ENCODE measurements at regions not wholly inside any gene's neighbourhood (a gene's known extent, or its start where the extent isn't known, plus 50 kb on each side); places are given as distances from the start of the nearest gene placed in this dataset.

GRCh38 chr3:95442766-95443165 is 1371.6 kb upstream of the EPHA6 start:
- BruUV-seq (replicated peaks): no TSS peak
- Mint-ChIP-seq H3K4me3 (ENCODE audit: unreplicated experiment) (no peak overlapping the region), H3K27ac (ENCODE audit: unreplicated experiment) (no peak overlapping the region), H3K4me1 (ENCODE audit: low read depth, unreplicated experiment) (no peaks in the 10 kb centered on the region), H3K36me3 (ENCODE audit: insufficient read depth, unreplicated experiment) (no peaks in the 10 kb centered on the region), H3K27me3 (ENCODE audit: insufficient read depth, unreplicated experiment) (peaks cover 2% of the 10 kb centered on the region), H3K9me3 (ENCODE audit: unreplicated experiment) (no peaks in the 10 kb centered on the region)
- no peak for TF ChIP-seq CTCF (IDR thresholded peaks at IDR 0.05; ENCODE audit: insufficient read depth in 1 of 2, low read depth in 1 of 2, low read length in 1 of 2, severe bottlenecking in 1 of 2, unreplicated experiment in 1 of 2)
- ChIA-PET CTCF (no interaction called here), POLR2A (no interaction called here)
- H3K4me1 ChIP-seq: no peaks in the 10 kb centered on the region
- no peaks in the 10 kb centered on the region for H3K9me3 ChIP-seq
- DNase-seq: no peak
- H3K36me3 ChIP-seq (ENCODE audit: control insufficient read depth, insufficient read depth, low read length): no peaks in the 10 kb centered on the region
- no peaks in the 10 kb centered on the region for H3K27me3 ChIP-seq (replicated peaks; ENCODE audit: control insufficient read depth, insufficient read depth, low read length)
- no peak overlapping the region for H3K4me3 ChIP-seq (ENCODE audit: low read depth, low read length)
- intact Hi-C loops (cut with micrococcal nuclease; ENCODE audit: unreplicated experiment): no loop called here

- no peak for TF ChIP-seq CTCF (IDR thresholded peaks at IDR 0.05; ENCODE audit: insufficient read depth in 1 of 2, low read depth in 1 of 2, low read length in 1 of 2, severe bottlenecking in 1 of 2, unreplicated experiment in 1 of 2)
- ChIA-PET CTCF (no interaction called here), POLR2A (no interaction called here)
- DNase-seq: no peak
- no peaks in the 10 kb centered on the region for H3K4me1 ChIP-seq
- Mint-ChIP-seq H3K9me3 (ENCODE audit: unreplicated experiment) (no peaks in the 10 kb centered on the region), H3K27ac (ENCODE audit: unreplicated experiment) (no peak overlapping the region), H3K27me3 (ENCODE audit: insufficient read depth, unreplicated experiment) (no peaks in the 10 kb centered on the region), H3K36me3 (ENCODE audit: insufficient read depth, unreplicated experiment) (no peaks in the 10 kb centered on the region), H3K4me3 (ENCODE audit: unreplicated experiment) (no peak overlapping the region), H3K4me1 (ENCODE audit: low read depth, unreplicated experiment) (no peaks in the 10 kb centered on the region)
- BruUV-seq (replicated peaks): no TSS peak
- H3K27me3 ChIP-seq (replicated peaks; ENCODE audit: control insufficient read depth, insufficient read depth, low read length): no peaks in the 10 kb centered on the region
- no peaks in the 10 kb centered on the region for H3K9me3 ChIP-seq
- intact Hi-C loops (cut with micrococcal nuclease; ENCODE audit: unreplicated experiment): no loop called here
- H3K36me3 ChIP-seq (ENCODE audit: control insufficient read depth, insufficient read depth, low read length): no peaks in the 10 kb centered on the region
- H3K4me3 ChIP-seq (ENCODE audit: low read depth, low read length): no peak overlapping the region
These were observed 1364.6 kb upstream of the EPHA6 start for GRCh38 chr3:95449841-95450240.

GRCh38 chr3:95453242-95453641 is 1361.2 kb upstream of the EPHA6 start:
- no peaks in the 10 kb centered on the region for H3K27me3 ChIP-seq (replicated peaks; ENCODE audit: control insufficient read depth, insufficient read depth, low read length)
- DNase-seq: no peak
- H3K27ac Mint-ChIP-seq (ENCODE audit: unreplicated experiment): no peak overlapping the region
- CTCF ChIA-PET: no interaction called here
- POLR2A ChIA-PET: no interaction called here
- intact Hi-C loops (cut with micrococcal nuclease; ENCODE audit: unreplicated experiment): no loop called here
- no peaks in the 10 kb centered on the region for H3K36me3 Mint-ChIP-seq (ENCODE audit: insufficient read depth, unreplicated experiment)
- no peaks in the 10 kb centered on the region for H3K4me1 ChIP-seq
- TF ChIP-seq CTCF (IDR thresholded peaks at IDR 0.05; ENCODE audit: insufficient read depth in 1 of 2, low read depth in 1 of 2, low read length in 1 of 2, severe bottlenecking in 1 of 2, unreplicated experiment in 1 of 2): no peak
- H3K9me3 Mint-ChIP-seq (ENCODE audit: unreplicated experiment): no peaks in the 10 kb centered on the region
- no peaks in the 10 kb centered on the region for H3K36me3 ChIP-seq (ENCODE audit: control insufficient read depth, insufficient read depth, low read length)
- H3K4me3 Mint-ChIP-seq (ENCODE audit: unreplicated experiment): no peak overlapping the region
- H3K4me3 ChIP-seq (ENCODE audit: low read depth, low read length): no peak overlapping the region
- H3K27me3 Mint-ChIP-seq (ENCODE audit: insufficient read depth, unreplicated experiment): no peaks in the 10 kb centered on the region
- no peaks in the 10 kb centered on the region for H3K9me3 ChIP-seq
- no TSS peak for BruUV-seq (replicated peaks)
- no peaks in the 10 kb centered on the region for H3K4me1 Mint-ChIP-seq (ENCODE audit: low read depth, unreplicated experiment)

Measured in Caco-2 (cell line).